ENCODE measurements at regions not wholly inside any gene's neighbourhood (a gene's known extent, or its start where the extent isn't known, plus 50 kb on each side); places are given as distances from the start of the nearest gene placed in this dataset.

GRCh38 chr3:117631781-117632180, 922.2 kb downstream of the TUSC7 start:
- intact Hi-C loops (cut with DNase I), result no loop called here
- H3K4me3 ChIP-seq, result no peak overlapping the region
- no peaks in the 10 kb centered on the region for H3K27me3 ChIP-seq (replicated peaks; ENCODE audit: insufficient read depth)
- H3K4me1 ChIP-seq (replicated peaks), result no peaks in the 10 kb centered on the region
- no peak for DNase-seq (ENCODE audit: low spot score)
- no peaks in the 10 kb centered on the region for H3K36me3 ChIP-seq
- TF ChIP-seq POLR2AphosphoS5 (IDR thresholded peaks at IDR 0.05), result no peak
- TF ChIP-seq, protein P1, sequence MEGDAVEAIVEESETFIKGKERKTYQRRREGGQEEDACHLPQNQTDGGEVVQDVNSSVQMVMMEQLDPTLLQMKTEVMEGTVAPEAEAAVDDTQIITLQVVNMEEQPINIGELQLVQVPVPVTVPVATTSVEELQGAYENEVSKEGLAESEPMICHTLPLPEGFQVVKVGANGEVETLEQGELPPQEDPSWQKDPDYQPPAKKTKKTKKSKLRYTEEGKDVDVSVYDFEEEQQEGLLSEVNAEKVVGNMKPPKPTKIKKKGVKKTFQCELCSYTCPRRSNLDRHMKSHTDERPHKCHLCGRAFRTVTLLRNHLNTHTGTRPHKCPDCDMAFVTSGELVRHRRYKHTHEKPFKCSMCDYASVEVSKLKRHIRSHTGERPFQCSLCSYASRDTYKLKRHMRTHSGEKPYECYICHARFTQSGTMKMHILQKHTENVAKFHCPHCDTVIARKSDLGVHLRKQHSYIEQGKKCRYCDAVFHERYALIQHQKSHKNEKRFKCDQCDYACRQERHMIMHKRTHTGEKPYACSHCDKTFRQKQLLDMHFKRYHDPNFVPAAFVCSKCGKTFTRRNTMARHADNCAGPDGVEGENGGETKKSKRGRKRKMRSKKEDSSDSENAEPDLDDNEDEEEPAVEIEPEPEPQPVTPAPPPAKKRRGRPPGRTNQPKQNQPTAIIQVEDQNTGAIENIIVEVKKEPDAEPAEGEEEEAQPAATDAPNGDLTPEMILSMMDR (IDR thresholded peaks at IDR 0.05), result no peak
- no peak for TF ChIP-seq POLR2A (IDR thresholded peaks at IDR 0.05)
- no peak overlapping the region for H3K27ac ChIP-seq
- no peaks in the 10 kb centered on the region for H3K9me3 ChIP-seq
- 79% methylated on average over 3 of the region's 3 CpGs for WGBS

GRCh38 chr3:117632191-117632590, 922.6 kb downstream of the TUSC7 start:
- Histone ChIP-seq H3K27me3 (replicated peaks; ENCODE audit: insufficient read depth) (no peaks in the 10 kb centered on the region), H3K27ac (no peak overlapping the region), H3K9me3 (no peaks in the 10 kb centered on the region), H3K36me3 (no peaks in the 10 kb centered on the region), H3K4me1 (replicated peaks) (no peaks in the 10 kb centered on the region), H3K4me3 (no peak overlapping the region)
- no peak for TF ChIP-seq POLR2AphosphoS5 (IDR thresholded peaks at IDR 0.05)
- intact Hi-C loops (cut with DNase I), result no loop called here
- DNase-seq (ENCODE audit: low spot score), result no peak
- 42% methylated on average over 2 of the region's 2 CpGs for WGBS

GRCh38 chr3:117633207-117633606, 923.6 kb downstream of the TUSC7 start:
- Histone ChIP-seq H3K36me3 (no peaks in the 10 kb centered on the region), H3K4me3 (no peak overlapping the region), H3K9me3 (no peaks in the 10 kb centered on the region), H3K4me1 (replicated peaks) (no peaks in the 10 kb centered on the region), H3K27me3 (replicated peaks; ENCODE audit: insufficient read depth) (no peaks in the 10 kb centered on the region), H3K27ac (no peak overlapping the region)
- no peak for DNase-seq (ENCODE audit: low spot score)
- TF ChIP-seq, protein P1 (IDR thresholded peaks at IDR 0.05), result no peak
- no peak for TF ChIP-seq POLR2A (IDR thresholded peaks at IDR 0.05)
- TF ChIP-seq POLR2AphosphoS5 (IDR thresholded peaks at IDR 0.05), result no peak
- intact Hi-C loops (cut with DNase I), result no loop called here
- WGBS, result 79% methylated on average over 4 of the region's 4 CpGs

DNA sequence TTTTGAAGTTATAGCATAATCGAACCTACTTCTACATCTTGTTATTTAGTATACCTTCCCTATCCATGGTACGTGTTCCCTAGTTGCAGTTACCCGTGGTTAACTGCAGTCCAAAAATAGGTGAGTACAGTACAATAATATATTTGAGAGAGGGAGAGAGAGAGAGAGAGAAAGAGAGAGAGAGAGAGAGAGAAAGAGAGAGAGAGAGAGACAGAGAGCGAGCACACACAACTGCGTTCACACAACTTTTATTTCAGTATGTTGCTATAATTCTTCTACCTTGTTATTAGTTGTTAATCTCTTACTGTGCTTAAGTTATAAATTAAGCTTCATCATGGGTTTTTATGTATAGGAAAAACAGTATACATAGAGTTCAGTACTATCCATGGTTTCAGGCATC, 928.1 kb downstream of the TUSC7 start:
- TF ChIP-seq, protein P1 (IDR thresholded peaks at IDR 0.05), result no peak
- TF ChIP-seq POLR2AphosphoS5 (IDR thresholded peaks at IDR 0.05), result no peak
- no peak for TF ChIP-seq POLR2A (IDR thresholded peaks at IDR 0.05)
- Histone ChIP-seq H3K36me3 (no peaks in the 10 kb centered on the region), H3K27ac (no peak overlapping the region), H3K4me3 (no peak overlapping the region), H3K4me1 (replicated peaks) (no peaks in the 10 kb centered on the region), H3K27me3 (replicated peaks; ENCODE audit: insufficient read depth) (no peaks in the 10 kb centered on the region), H3K9me3 (no peaks in the 10 kb centered on the region)
- WGBS, result 93% methylated on average over 5 of the region's 5 CpGs
- no peak for DNase-seq (ENCODE audit: low spot score)
- intact Hi-C loops (cut with DNase I), result no loop called here

- H3K27me3 ChIP-seq (replicated peaks; ENCODE audit: insufficient read depth), result no peaks in the 10 kb centered on the region
- H3K36me3 ChIP-seq, result no peaks in the 10 kb centered on the region
- no peaks in the 10 kb centered on the region for H3K9me3 ChIP-seq
- H3K27ac ChIP-seq, result no peak overlapping the region
- H3K4me3 ChIP-seq, result no peak overlapping the region
- DNase-seq (ENCODE audit: low spot score), result no peak
- intact Hi-C loops (cut with DNase I), result no loop called here
- no peaks in the 10 kb centered on the region for H3K4me1 ChIP-seq (replicated peaks)
- TF ChIP-seq POLR2A (IDR thresholded peaks at IDR 0.05) (no peak), POLR2AphosphoS5 (IDR thresholded peaks at IDR 0.05) (no peak)
- TF ChIP-seq, protein P1 (IDR thresholded peaks at IDR 0.05), result no peak
Measured at GRCh38 chr3:117644203-117644602, 934.6 kb downstream of the TUSC7 start.

Measured in prostate gland (tissue), 2 donors.